ENCODE measurements at regions not wholly inside any gene's neighbourhood (a gene's known extent, or its start where the extent isn't known, plus 50 kb on each side); places are given as distances from the start of the nearest gene placed in this dataset.
"Not testable (repeated sequence)": the region's sequence is repeated elsewhere in the genome, so short reads cannot be mapped to it uniquely, and the experiment has no call there.

- Histone ChIP-seq H3K9me3 (ENCODE audit: control insufficient read depth in 1 of 2, low read length in 2 of 2) (no peaks in the 10 kb centered on the region), H3K36me3 (ENCODE audit: insufficient read depth, low read length) (no peaks in the 10 kb centered on the region), H3K27ac (ENCODE audit: low read depth, low read length) (no peak overlapping the region), H3K4me1 (ENCODE audit: insufficient read depth, low read length) (no peaks in the 10 kb centered on the region), H3K4me3 (ENCODE audit: low read length in 2 of 2) (no peak overlapping the region), H3K27me3 (ENCODE audit: insufficient read depth, low read length) (no peaks in the 10 kb centered on the region)
- Mint-ChIP-seq H3K27ac (no peak overlapping the region), H3K9me3 (peaks cover 0 to 21% (median 6%) of the 10 kb centered on the region in 8 donors), H3K4me1 (no peaks in the 10 kb centered on the region), H3K27me3 (peaks cover 0 to 3% of the 10 kb centered on the region in 2 donors), H3K36me3 (peaks cover 7 to 19% of the 10 kb centered on the region in 2 donors), H3K4me3 (no peak overlapping the region)
- POLR2A ChIA-PET (ENCODE audit: partially characterized antibody): no interaction called here
- CTCF ChIA-PET (ENCODE audit: partially characterized antibody): no interaction called here
- intact Hi-C loops (cut with micrococcal nuclease): no loop called here
- DNase-seq: no peak
Measured at GRCh38 chr14:56351861-56352260, 227.7 kb upstream of the TMEM260 start.

- H3K4me1 ChIP-seq (ENCODE audit: insufficient read depth, low read length): no peaks in the 10 kb centered on the region
- ChIA-PET POLR2A (ENCODE audit: partially characterized antibody) (no interaction called here), CTCF (ENCODE audit: partially characterized antibody) (no interaction called here)
- Mint-ChIP-seq H3K9me3 (peaks cover 0 to 21% (median 6%) of the 10 kb centered on the region in 8 donors), H3K36me3 (peaks cover 7 to 19% of the 10 kb centered on the region in 2 donors), H3K4me1 (no peaks in the 10 kb centered on the region), H3K4me3 (no peak overlapping the region), H3K27me3 (peaks cover 0 to 3% of the 10 kb centered on the region in 2 donors), H3K27ac (no peak overlapping the region)
- no peaks in the 10 kb centered on the region for H3K27me3 ChIP-seq (ENCODE audit: insufficient read depth, low read length)
- no peaks in the 10 kb centered on the region for H3K36me3 ChIP-seq (ENCODE audit: insufficient read depth, low read length)
- DNase-seq: no peak
- no peak overlapping the region for H3K4me3 ChIP-seq (ENCODE audit: low read length in 2 of 2)
- intact Hi-C loops (cut with micrococcal nuclease): no loop called here
- no peak overlapping the region for H3K27ac ChIP-seq (ENCODE audit: low read depth, low read length)
- no peaks in the 10 kb centered on the region for H3K9me3 ChIP-seq (ENCODE audit: control insufficient read depth in 1 of 2, low read length in 2 of 2)
Measured at GRCh38 chr14:56352999-56353398, 226.6 kb upstream of the TMEM260 start.

- POLR2A ChIA-PET (ENCODE audit: partially characterized antibody): no interaction called here
- no peaks in the 10 kb centered on the region for H3K4me1 ChIP-seq (ENCODE audit: insufficient read depth, low read length)
- no peaks in the 10 kb centered on the region for H3K36me3 Mint-ChIP-seq
- no peak overlapping the region for H3K27ac Mint-ChIP-seq
- H3K4me3 Mint-ChIP-seq: no peak overlapping the region
- DNase-seq: no peak
- no peak overlapping the region for H3K27ac ChIP-seq (ENCODE audit: low read depth, low read length)
- no peak overlapping the region for H3K4me3 ChIP-seq (ENCODE audit: low read length in 2 of 2)
- H3K36me3 ChIP-seq (ENCODE audit: insufficient read depth, low read length): no peaks in the 10 kb centered on the region
- CTCF ChIA-PET (ENCODE audit: partially characterized antibody): interaction anchor here (1.4 kb wide), 1 partner anchor 12 kb away, joined by 3 read pairs; no protein-coding TSS in a partner anchor
- H3K4me1 Mint-ChIP-seq: no peaks in the 10 kb centered on the region
- peaks cover 0 to 2% (median 0%) of the 10 kb centered on the region in 8 donors for H3K9me3 Mint-ChIP-seq
- no peaks in the 10 kb centered on the region for H3K9me3 ChIP-seq (ENCODE audit: control insufficient read depth in 1 of 2, low read length in 2 of 2)
- H3K27me3 Mint-ChIP-seq: no peaks in the 10 kb centered on the region
- intact Hi-C loops (cut with micrococcal nuclease): no loop called here
- no peaks in the 10 kb centered on the region for H3K27me3 ChIP-seq (ENCODE audit: insufficient read depth, low read length)
Measured at GRCh38 chr14:56357428-56357827, 222.2 kb upstream of the TMEM260 start.

GRCh38 chr14:56358275-56358674 lies 221.3 kb upstream of the TMEM260 start:
- ChIA-PET CTCF (ENCODE audit: partially characterized antibody) (no interaction called here), POLR2A (ENCODE audit: partially characterized antibody) (no interaction called here)
- Histone ChIP-seq H3K27ac (ENCODE audit: low read depth, low read length) (no peak overlapping the region), H3K4me3 (ENCODE audit: low read length in 2 of 2) (no peak overlapping the region), H3K36me3 (ENCODE audit: insufficient read depth, low read length) (no peaks in the 10 kb centered on the region), H3K27me3 (ENCODE audit: insufficient read depth, low read length) (no peaks in the 10 kb centered on the region), H3K4me1 (ENCODE audit: insufficient read depth, low read length) (no peaks in the 10 kb centered on the region), H3K9me3 (ENCODE audit: control insufficient read depth in 1 of 2, low read length in 2 of 2) (no peaks in the 10 kb centered on the region)
- peaks cover 0 to 2% (median 0%) of the 10 kb centered on the region in 8 donors for H3K9me3 Mint-ChIP-seq
- no peak overlapping the region for H3K27ac Mint-ChIP-seq
- H3K27me3 Mint-ChIP-seq: no peaks in the 10 kb centered on the region
- intact Hi-C loops (cut with micrococcal nuclease): no loop called here
- no peak for DNase-seq
- no peak overlapping the region for H3K4me3 Mint-ChIP-seq
- no peaks in the 10 kb centered on the region for H3K4me1 Mint-ChIP-seq
- H3K36me3 Mint-ChIP-seq: no peaks in the 10 kb centered on the region

- Mint-ChIP-seq H3K27me3 (no peaks in the 10 kb centered on the region), H3K9me3 (peaks cover 0 to 2% (median 0%) of the 10 kb centered on the region in 8 donors), H3K4me1 (no peaks in the 10 kb centered on the region), H3K4me3 (no peak overlapping the region), H3K27ac (no peak overlapping the region), H3K36me3 (no peaks in the 10 kb centered on the region)
- Histone ChIP-seq H3K27me3 (ENCODE audit: insufficient read depth, low read length) (no peaks in the 10 kb centered on the region), H3K4me1 (ENCODE audit: insufficient read depth, low read length) (no peaks in the 10 kb centered on the region), H3K4me3 (ENCODE audit: low read length in 2 of 2) (no peak overlapping the region), H3K27ac (ENCODE audit: low read depth, low read length) (no peak overlapping the region), H3K9me3 (ENCODE audit: control insufficient read depth in 1 of 2, low read length in 2 of 2) (no peaks in the 10 kb centered on the region), H3K36me3 (ENCODE audit: insufficient read depth, low read length) (no peaks in the 10 kb centered on the region)
- POLR2A ChIA-PET (ENCODE audit: partially characterized antibody): no interaction called here
- intact Hi-C loops (cut with micrococcal nuclease): no loop called here
- CTCF ChIA-PET (ENCODE audit: partially characterized antibody): no interaction called here
- peak in 1 of 5 donors; percentile 1 for DNase-seq
Measured at GRCh38 chr14:56358851-56359614, 220.6 kb upstream of the TMEM260 start.

- not testable (repeated sequence) for H3K4me3 Mint-ChIP-seq, H3K36me3 Mint-ChIP-seq
Measured at GRCh38 chr14:56365663-56366062, 213.9 kb upstream of the TMEM260 start.

GRCh38 chr14:56367416-56367815 lies 212.2 kb upstream of the TMEM260 start:
- Mint-ChIP-seq H3K9me3 (peaks cover 0 to 26% (median 15%) of the 10 kb centered on the region in 8 donors), H3K27ac (no peak overlapping the region), H3K4me1 (no peaks in the 10 kb centered on the region), H3K36me3 (peaks cover 8 to 19% of the 10 kb centered on the region in 2 donors), H3K27me3 (peaks cover 0 to 8% of the 10 kb centered on the region in 2 donors), H3K4me3 (no peak overlapping the region)
- Histone ChIP-seq H3K9me3 (ENCODE audit: control insufficient read depth in 1 of 2, low read length in 2 of 2) (no peaks in the 10 kb centered on the region), H3K4me3 (ENCODE audit: low read length in 2 of 2) (no peak overlapping the region), H3K36me3 (ENCODE audit: insufficient read depth, low read length) (no peaks in the 10 kb centered on the region), H3K4me1 (ENCODE audit: insufficient read depth, low read length) (no peaks in the 10 kb centered on the region), H3K27me3 (ENCODE audit: insufficient read depth, low read length) (no peaks in the 10 kb centered on the region), H3K27ac (ENCODE audit: low read depth, low read length) (no peak overlapping the region)
- CTCF ChIA-PET (ENCODE audit: partially characterized antibody): no interaction called here
- POLR2A ChIA-PET (ENCODE audit: partially characterized antibody): no interaction called here
- DNase-seq: no peak
- intact Hi-C loops (cut with micrococcal nuclease): no loop called here

More at GRCh38 chr14:56365663-56366062, 213.9 kb upstream of the TMEM260 start:
- H3K27me3 ChIP-seq (ENCODE audit: insufficient read depth, low read length); DNase-seq; intact Hi-C loops (cut with micrococcal nuclease); H3K27ac ChIP-seq (ENCODE audit: low read depth, low read length); H3K4me3 ChIP-seq (ENCODE audit: low read length in 2 of 2); H3K4me1 Mint-ChIP-seq; H3K9me3 ChIP-seq (ENCODE audit: control insufficient read depth in 1 of 2, low read length in 2 of 2); CTCF ChIA-PET (ENCODE audit: partially characterized antibody); H3K4me1 ChIP-seq (ENCODE audit: insufficient read depth, low read length); POLR2A ChIA-PET (ENCODE audit: partially characterized antibody); H3K36me3 ChIP-seq (ENCODE audit: insufficient read depth, low read length); H3K27me3 Mint-ChIP-seq; H3K9me3 Mint-ChIP-seq; H3K27ac Mint-ChIP-seq: not testable (repeated sequence)
